SHP77 (cell line): ENCODE measurements at regions not wholly inside any gene's neighbourhood (a gene's known extent, or its start where the extent isn't known, plus 50 kb on each side); places are given as distances from the start of the nearest gene placed in this dataset.

Source experiments
- DNase-seq, 2 experiments: peaks; one replicate each; lab custom pipeline; 2025; lab: John Stamatoyannopoulos, UW

- DNase-seq: no peak
Observed at GRCh38 chr2:145058457-145058856, 538.5 kb upstream of the ZEB2 start.

GRCh38 chr2:145055651-145056050 lies 535.7 kb upstream of the ZEB2 start:
- no peak for DNase-seq

- DNase-seq: no peak
Observed at GRCh38 chr2:145050134-145050533, 530.2 kb upstream of the ZEB2 start.

- no peak for DNase-seq
Observed at GRCh38 chr2:145049475-145049874, 529.6 kb upstream of the ZEB2 start.

GRCh38 chr2:145047554-145047953 lies 527.6 kb upstream of the ZEB2 start:
- no peak for DNase-seq

- DNase-seq: no peak
Observed at GRCh38 chr2:145044491-145044890, 524.6 kb upstream of the ZEB2 start.

- DNase-seq: no peak
Observed at GRCh38 chr2:145043399-145043834, 523.5 kb upstream of the ZEB2 start.

GRCh38 chr2:145041706-145042105 lies 521.8 kb upstream of the ZEB2 start:
- DNase-seq: no peak

- no peak for DNase-seq
Observed at GRCh38 chr2:145040433-145040832, 520.5 kb upstream of the ZEB2 start.

GRCh38 chr2:145038041-145038525 lies 518.2 kb upstream of the ZEB2 start:
- DNase-seq: no peak

GRCh38 chr2:145036421-145037011 lies 516.6 kb upstream of the ZEB2 start:
- no peak for DNase-seq

- no peak for DNase-seq
Observed at GRCh38 chr2:145034511-145034910, 514.6 kb upstream of the ZEB2 start.

GRCh38 chr2:145033438-145033837 lies 513.5 kb upstream of the ZEB2 start:
- no peak for DNase-seq

- no peak for DNase-seq
Observed at GRCh38 chr2:145032791-145033190, 512.9 kb upstream of the ZEB2 start.

- no peak for DNase-seq
Observed at GRCh38 chr2:145029873-145030272, 510.0 kb upstream of the ZEB2 start.

- DNase-seq: no peak
Observed at GRCh38 chr2:145029081-145029480, 509.2 kb upstream of the ZEB2 start.

- no peak for DNase-seq
Observed at GRCh38 chr2:145028101-145028920, 508.4 kb upstream of the ZEB2 start.

- no peak for DNase-seq
Observed at GRCh38 chr2:145026456-145027455, 506.8 kb upstream of the ZEB2 start.

- DNase-seq: no peak
Observed at GRCh38 chr2:145025382-145025781, 505.5 kb upstream of the ZEB2 start.

GRCh38 chr2:145023334-145023934 lies 503.5 kb upstream of the ZEB2 start:
- no peak for DNase-seq

GRCh38 chr2:145022666-145023333 lies 502.9 kb upstream of the ZEB2 start:
- no peak for DNase-seq
